Fibroblast of skin of right biceps (primary cell): ENCODE measurements at regions not wholly inside any gene's neighbourhood (a gene's known extent, or its start where the extent isn't known, plus 50 kb on each side); places are given as distances from the start of the nearest gene placed in this dataset.

Source experiments
- DNase-seq: peaks from one replicate; pipeline ENCODE4 v3.0.0-alpha.2; 2013

DNA sequence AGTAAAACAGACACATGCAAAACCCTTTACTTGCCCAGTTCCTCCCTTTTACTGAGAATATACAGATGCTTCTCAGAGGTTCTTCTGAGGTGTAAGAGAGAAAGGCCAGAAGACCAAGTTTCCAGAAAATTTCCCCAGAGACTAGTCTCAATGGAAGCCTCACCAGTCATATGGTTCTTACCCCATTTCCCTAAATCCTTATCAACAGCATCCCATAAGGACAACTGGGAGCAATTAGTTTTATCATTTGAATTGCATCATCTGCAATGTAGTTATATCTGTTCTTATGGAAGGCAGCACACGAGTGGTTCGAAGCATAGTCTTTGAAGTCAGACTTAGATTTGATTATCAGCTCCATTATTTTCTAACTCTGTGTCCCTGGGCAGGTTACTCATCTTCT is 203.6 kb upstream of the PPARGC1A start:
- DNase-seq: no peak

DNA sequence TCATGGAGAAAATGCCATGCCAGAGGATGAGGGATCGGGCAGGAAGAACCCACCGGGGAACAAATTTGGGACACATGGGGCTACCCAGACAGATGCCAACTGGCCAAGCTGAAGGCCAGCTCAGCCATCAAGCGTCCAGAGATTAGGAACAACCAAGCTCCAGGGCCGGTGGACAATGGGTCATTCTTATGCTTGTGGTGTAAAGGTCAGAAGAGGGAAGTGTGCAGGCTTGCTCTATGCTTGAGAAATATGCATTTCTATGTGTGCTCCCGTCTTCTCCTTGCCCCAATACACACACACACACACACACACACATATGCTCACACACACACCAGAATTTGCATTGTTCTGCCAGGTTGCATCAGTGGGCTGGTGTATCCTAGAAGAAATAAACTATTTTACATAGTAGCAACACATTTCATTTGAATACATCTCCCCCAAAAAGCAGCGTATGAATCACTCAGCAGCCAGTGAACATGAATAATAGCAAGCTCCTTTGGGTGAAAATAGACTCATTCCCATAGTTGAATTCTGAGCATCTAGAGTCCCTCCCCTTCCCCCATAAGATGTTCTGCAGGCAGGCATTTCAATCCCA is 201.9 kb upstream of the PPARGC1A start:
- DNase-seq: peak; percentile 80

DNA sequence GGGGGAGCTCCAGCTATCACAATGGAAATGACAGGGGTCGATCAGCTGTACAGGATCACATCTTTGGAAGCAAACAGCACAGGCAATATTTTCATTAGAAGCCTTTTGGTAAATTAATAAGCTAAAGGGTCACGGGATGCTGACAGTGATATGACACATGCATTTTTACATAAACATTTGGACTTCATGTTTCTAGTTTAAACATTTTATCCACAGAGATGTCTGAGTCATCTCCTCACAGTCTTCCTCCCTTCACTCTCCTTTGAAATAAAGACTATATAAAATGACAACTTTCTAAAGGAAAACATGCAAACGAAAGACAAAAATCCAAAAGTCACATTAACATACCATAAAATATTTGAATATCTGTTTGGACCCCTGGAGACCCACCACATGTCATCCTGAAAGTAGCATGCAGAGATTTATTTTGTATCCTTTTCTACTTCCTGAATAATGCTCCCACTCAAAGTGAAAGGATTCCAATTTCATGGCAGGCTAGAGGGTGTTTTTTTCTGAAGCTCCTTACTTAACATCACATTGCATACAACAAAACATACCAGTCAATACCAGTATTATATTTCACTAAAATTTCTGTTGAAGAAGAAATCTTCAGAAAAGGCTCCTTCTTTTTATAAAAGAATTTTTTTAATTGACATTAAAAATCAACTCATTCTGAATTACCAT is 200.1 kb upstream of the PPARGC1A start:
- peak; percentile 85 for DNase-seq

DNA sequence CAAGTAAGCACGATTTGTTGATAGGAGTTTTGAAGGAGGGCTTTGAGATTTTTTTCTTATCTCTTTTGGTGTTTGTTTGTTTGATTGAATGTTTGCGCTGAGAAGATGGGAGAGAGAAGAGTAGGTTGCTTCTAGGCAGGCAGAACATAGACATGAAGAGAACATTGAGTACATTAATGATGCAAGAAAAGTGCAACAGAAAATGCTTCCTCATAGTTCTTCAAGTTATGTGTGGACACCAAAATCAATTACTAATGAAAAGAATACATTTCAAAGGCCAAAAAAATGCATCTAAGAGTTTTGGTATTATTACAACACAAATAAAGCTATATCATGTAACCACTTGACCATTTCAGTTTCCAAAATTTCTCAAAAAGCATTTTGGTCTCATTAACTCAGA is 191.0 kb upstream of the PPARGC1A start:
- no peak for DNase-seq

DNA sequence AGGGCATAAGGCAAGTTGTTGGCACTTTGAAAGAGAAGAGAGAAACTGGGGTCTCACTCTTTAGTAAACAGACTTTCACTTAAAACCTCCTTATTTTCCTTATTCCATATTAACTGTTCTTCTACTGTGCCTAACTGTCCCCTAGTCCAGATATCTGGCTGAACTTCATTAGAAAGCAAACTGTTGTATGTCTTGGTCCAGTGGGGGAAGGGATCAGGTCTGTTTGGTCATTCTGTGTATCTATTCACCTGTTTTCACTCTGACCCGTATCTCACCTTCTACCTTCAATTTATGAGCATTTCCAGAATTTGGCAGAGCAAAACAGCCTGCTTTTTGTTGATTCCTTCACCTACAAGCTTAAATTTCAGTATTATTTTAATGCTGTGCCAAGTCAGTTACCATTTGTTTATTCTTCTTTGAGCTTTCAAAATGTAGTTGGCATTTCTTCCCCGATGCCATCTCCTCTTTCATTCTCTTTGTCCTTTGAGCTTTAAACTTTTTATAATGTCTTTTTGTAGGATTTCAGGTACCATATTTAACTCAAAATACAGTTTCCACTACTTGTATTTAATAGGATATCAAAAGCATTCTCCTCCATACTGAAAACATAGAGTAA is 188.6 kb upstream of the PPARGC1A start:
- no peak for DNase-seq

DNA sequence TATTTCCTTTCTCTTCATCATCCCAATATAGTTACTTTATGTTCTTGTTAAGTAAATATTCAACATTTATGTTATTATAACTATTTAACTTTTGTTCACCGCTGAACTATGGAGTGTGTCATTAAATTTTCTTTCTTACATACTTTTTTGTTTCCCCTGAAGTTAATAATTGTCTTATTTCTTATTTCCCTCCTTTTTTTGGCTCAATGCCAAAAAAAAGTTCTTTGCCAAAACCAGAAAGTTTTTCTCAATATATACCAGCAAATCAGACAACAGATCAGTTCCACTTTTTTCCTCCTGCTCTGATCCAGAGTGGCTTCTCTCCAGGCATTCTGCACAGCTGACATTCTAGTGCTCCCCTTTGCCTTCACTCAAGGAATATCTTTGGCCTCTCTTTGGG is 187.0 kb upstream of the PPARGC1A start:
- DNase-seq: no peak

DNA sequence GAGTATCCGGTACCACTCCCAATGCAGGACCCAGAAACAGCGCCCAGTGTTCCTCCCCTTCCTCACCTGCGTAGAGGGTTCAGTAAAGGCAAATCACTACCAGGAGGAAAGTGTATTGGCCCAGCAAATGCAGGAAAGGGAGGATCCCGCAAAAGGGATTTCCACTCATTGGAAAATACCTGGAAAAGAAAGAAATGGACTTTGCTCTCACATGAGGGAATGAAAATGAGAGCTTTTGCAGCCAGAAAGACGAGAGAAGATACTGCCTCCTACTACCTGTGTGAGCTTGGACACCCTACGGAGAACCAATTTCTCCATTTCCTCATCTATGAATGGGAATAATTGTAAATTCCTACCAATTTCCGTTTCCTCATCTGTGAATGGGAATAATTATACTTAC is 184.1 kb upstream of the PPARGC1A start:
- no peak for DNase-seq

DNA sequence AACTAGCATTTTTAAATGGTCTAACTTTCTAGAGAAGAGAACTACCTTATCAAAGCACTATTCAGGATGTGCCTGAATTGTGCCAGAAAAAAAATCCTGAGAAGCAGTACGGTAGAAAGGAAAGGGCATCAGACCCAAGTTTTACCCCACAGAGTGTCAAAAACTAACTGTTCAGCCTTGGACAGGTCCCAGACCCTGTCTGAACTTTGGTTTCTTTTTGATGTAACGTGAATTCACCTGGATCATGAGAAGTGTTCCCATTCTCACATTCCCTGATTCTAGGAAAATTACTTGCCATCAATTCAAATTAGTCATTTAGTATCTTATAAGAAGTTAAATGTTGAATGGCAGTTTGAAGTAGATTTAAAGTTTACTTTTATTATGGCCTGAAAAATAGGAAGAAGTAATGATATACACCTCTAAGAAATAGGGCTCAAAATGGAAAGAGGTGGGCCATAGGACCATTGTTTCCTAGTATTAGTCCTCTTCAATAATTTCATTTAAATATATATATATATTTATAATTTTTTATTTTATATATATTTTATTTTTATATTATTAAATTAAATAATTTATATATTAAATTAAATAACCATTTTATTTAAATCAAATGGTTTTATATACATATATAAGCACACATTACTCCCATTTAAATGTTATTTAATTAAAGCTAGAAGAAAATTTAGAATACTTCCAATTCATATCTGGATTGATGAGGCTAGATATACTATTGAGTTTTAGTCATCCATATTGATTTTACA is 181.9 kb upstream of the PPARGC1A start:
- no peak for DNase-seq

DNA sequence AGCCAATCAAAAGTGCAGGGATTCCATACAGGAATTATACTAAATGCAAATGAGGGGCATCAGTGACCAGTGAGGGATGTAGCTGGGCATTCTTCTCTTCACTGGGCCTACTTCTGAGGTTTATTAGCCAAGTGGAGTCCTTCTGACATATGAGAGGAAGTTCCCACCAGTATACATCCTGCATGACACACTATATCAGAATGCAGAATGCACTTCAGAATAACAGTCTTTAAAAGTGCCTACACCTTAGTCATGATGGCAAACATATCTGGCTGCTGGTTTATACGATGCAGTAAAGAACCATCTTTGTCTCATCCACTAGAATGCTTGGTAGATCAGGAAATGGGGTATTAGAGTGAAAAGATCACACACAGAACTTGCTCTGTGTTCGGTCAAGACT is 180.3 kb upstream of the PPARGC1A start:
- DNase-seq: peak; percentile 88

DNA sequence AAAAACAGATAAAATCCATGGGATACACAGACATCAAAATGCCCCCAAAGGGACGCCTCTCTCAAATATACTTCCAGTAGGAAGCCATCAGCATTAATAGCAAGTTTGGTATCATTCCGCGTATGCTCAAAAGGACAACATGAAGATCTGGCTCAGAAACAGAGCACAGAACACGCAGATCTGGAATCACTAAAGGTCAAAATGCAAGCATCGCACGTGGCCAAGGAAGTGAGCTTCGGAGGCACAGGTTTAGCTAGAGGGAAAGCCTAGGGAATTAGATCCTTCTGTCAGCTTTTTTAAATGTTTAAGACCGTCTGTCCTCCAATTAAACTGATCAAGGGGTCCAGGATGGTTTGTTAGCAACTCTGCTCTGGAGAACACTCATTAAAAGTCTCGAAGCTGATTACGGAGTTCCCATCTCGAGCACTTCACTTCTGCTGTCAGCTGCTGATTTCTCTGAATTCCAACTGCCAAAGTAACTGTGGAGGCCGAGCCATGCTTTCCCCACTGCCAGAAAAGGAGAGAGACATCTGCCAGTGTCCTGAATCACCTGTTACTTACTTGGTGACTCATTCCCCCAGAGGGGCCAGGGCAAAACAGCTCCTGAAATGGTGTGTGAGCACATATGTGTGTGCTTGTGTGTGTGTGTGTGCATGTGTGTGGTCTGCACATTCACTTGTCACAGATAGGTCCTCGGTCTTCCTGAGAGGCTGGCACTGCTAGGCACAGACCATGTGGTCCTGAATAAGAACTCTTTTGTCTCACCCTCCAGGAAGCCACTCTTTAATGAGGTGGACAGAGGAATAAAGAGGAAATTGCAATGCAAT is 177.7 kb upstream of the PPARGC1A start:
- DNase-seq: peak; percentile 77

DNA sequence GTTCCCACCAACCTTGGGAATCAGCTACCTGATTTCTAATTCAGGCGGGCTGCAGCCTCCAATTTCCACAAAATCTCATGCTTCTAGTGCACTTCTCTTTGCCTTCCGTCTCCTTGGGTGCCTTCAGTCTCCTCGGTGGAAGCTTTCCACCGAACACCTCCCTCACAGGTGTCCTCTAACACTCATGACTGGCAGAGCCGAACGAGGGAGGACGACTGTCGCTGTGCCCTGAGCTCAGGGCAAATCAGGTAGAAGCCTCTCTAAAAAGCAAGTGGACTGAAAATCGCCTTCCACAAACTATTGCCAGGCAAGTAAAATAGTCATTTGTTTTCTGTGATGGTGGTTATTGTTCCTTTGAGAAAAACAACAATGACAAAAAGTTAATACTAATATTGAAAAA is 176.1 kb upstream of the PPARGC1A start:
- DNase-seq: no peak

DNA sequence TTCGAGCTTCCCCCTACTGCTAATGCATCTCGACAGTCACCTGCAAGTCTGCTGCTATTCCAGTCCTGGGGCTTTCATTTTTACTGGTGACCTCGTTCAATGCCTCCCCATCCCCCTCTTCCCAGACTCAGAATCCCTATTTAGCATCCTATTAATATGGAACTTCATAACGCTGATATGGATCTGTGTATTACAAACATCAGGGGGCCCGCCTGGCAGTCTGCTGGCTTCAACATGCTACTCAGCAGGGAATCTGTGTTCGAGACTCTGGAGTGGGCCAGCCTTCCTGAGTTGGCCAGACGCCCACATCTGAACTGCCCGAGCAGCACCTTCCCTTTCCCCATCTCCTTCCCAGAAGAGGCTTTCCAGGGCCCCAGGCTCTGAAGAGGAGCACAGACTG is 173.9 kb upstream of the PPARGC1A start:
- DNase-seq: no peak

DNA sequence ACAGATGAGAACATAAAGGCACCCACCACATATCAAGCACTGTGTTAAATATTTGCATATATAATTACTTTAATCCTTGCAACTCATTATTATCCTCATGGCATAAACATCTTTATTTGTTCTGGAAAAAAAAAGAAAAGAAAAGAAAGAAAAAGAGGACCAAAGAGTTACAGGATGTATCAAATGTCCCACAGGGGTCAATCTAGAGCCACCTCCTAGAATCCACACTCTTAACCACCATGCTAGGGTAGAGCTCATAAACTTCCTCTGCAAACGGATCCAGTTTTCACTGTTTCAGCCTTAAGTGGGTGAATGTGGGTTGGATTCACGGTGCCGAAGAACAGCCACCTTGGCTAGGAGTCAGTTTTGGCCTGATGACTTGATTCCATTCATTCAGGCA is 171.1 kb upstream of the PPARGC1A start:
- no peak for DNase-seq

DNA sequence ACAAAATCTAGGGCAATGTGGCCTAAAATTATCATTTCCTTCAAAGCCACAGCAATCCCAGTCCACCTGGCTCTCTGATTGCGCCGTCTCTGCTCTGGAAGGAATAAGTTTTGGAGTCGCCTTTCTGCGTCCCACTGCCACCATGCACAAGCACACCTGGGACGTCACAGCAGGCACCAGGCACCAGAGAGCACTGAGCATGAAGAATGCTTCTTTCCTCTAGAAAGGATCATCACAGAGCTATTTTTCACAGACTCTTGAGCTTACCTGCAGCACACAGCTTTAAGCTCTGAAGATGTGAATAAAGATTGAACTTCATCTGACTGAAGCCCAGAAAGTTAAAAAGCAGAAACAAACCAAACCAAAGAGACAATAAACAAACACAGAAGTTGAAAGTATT is 170.0 kb upstream of the PPARGC1A start:
- no peak for DNase-seq

DNA sequence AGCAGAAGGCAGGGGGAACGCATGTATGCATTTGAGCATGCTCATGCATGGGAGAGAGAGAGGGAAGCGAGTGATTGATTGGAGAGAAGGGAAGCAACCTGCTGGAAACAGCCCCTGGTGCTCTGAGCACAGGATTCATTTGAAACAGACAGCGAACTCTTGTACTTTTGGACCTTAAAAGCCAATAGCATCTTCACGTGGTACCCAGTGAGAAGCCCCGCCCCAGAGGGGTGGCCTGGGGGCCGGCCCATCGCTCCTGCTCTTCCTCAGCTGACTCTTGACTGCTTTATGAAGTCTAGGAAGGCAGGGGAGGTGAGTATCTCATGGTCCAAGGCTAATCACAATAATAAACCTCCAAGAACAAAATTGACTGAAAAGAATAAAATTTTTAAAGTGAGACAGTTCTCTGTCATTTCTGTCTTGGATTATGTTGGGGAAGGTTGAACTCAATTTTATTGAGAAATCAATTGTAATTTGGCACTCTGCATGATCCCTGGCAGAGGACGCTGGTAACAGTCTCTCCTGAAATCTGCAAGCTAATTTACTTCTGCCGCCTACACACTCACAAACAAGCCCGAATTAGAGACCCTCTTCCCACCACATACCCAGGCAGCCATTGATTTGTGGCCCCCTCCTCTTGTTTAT is 168.2 kb upstream of the PPARGC1A start:
- DNase-seq: no peak

DNA sequence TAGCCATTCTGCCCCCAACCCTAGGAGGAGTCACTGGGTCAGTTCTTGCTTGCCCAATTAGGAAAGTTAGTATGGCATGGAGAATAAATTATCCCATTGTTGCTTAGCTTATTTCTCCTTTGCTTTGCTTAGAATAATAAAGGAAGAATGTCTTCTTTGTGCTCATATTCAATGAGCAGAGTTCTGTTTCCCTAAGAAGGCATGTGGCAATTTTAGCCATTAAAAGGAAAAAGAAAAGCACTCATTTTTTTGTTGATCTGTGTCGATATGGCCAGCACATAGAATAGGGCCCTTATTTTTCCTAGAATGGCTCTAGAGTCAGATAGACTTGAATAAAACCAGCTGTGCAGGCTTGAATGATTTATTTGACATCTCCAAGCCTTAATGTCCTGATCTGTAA is 166.4 kb upstream of the PPARGC1A start:
- DNase-seq: no peak

DNA sequence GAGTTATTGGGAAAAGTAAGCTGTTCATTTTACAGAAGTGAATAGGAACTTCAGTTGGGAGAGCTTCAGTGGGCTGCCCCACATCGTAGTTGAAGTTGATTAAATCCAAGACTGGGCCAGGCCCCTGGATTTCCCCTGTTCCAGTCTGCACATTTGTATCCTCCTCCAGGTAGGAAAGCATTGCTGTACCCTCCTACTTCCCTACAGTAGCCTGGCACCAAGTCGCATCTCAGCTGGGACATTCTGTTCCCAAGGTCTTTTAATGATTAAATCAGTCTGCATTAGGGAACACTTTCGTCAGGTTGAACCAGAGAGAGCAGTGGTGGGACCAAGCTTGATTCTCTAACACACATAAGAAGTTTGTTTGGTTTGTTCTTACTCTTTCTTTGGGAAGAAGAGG is 165.8 kb upstream of the PPARGC1A start:
- DNase-seq: no peak

DNA sequence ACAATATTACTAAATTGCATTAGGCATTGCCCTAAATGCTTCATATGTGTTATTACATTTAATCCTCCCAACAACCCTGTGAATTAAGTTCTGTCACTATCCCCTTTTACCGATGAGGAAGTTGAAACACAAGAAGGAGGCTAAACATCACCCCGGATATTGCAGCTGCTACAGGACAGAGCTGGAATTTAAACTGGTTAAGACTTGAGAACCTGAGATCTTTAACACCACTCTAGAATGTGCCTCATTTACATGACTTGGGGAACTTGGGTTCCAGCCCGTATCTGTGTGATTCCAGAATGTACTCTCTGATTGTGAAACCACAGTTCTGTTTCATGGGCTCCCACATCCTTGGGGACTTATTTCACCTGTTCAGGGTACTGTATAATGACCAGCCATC is 165.1 kb upstream of the PPARGC1A start:
- DNase-seq: no peak

DNA sequence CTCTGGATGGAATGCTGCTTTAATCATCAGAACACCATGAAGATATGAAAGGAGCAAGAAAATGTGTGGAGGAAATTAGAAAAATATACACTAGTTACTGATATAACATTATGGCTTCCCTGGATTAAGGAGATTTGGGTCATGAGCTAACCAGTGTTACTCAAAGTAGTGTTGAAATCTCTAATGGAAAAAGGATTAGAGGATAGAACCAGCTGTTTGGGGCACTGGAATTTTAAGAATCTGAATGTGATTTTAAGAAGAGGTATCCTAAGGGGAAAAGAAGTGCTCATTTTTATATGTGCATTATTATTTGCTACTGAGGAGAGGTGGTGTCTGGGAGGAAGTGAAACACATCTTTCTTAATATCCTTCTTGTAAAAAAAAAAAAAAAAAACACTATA is 164.1 kb upstream of the PPARGC1A start:
- DNase-seq: no peak

DNA sequence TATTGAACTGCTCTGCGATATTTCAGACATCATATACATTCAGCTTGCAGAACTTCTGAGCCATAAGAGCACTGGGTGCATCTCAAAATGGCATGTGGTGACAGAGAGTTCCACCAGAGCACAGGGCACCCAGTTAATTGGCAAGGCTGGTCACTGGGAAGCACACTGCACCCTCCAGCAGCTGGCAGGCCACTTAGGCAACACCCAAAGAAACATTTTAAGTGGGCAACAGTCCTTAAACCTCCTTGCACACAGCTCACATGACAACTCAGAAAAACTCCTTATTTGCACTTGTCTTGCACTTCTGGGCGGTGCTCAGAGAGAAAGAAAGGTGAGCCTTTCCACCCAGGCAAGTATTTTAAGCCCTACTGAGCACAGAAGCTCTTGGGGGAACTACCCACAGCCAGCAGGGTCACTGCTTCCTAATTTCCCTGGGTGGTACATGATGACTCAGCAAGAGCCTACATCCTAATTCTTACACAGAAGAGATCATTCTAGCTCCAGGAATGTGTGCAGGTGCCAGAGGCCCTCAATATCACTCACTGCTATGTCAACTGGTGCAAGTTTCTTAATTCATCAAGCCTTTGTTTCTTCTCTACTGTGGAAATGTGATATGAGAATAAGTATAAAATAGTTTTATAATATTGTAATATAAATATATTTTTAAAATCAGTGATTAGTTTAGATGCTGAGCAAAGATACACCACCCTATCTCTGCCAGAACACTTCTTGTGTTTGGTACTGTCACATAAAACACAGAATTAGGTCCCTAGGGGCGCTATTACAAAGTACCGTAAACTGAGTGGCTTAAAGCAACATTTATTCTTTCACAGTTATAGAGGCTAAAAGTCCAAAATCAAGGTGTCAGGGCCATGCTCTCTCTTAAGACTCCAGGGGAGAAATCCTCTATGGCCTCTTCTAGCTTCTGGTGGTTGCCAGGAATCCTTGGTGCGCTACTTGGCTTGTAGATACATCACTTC is 155.1 kb upstream of the PPARGC1A start:
- DNase-seq: peak; percentile 9

DNA sequence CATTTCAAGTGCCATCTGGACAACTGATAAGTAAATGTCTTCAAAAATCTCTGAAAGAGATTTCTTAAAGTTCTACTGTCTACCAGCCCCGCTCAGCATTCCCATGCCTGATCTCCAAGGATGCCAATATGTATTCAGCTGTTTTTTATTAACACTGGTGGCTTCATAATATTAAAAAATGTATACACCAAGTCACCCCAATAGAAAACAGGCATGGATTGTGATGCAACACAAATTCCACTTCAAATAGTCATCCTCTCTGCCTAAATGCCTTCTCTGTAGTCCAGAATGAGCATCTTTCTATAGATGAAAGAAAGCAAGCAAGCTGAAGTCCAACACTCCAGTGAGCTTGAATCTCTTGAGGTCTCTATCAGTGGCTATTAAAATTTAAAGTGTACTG is 152.2 kb upstream of the PPARGC1A start:
- DNase-seq: peak; percentile 92
